ENCODE measurements at regions not wholly inside any gene's neighbourhood (a gene's known extent, or its start where the extent isn't known, plus 50 kb on each side); places are given as distances from the start of the nearest gene placed in this dataset.

- TF ChIP-seq CTCF (conservative IDR thresholded peaks at IDR 0.05), result no peak
- Mint-ChIP-seq H3K4me1 (peaks cover 5% of the 10 kb centered on the region), H3K9me3 (no peaks in the 10 kb centered on the region), H3K27ac (no peak overlapping the region), H3K36me3 (ENCODE audit: low read depth) (no peaks in the 10 kb centered on the region), H3K27me3 (ENCODE audit: insufficient read depth) (no peaks in the 10 kb centered on the region), H3K4me3 (no peak overlapping the region)
- Histone ChIP-seq H3K4me3 (ENCODE audit: low read length) (no peak overlapping the region), H3K27me3 (ENCODE audit: control insufficient read depth, insufficient read depth, low read length, poor library complexity, severe bottlenecking) (no peaks in the 10 kb centered on the region), H3K9ac (ENCODE audit: extremely low read depth, low read length, poor library complexity, severe bottlenecking) (no peak overlapping the region), H3K36me3 (ENCODE audit: control insufficient read depth, insufficient read depth, low read length) (no peaks in the 10 kb centered on the region), H3K4me1 (ENCODE audit: control insufficient read depth, insufficient read depth, low read length) (no peaks in the 10 kb centered on the region), H3K27ac (ENCODE audit: low read depth, low read length) (no peak overlapping the region), H3K9me3 (ENCODE audit: control insufficient read depth, low read length) (no peaks in the 10 kb centered on the region)
- WGBS, 2 experiments (ENCODE audit: insufficient coverage in 1 of 2, insufficient read length in 1 of 2), result 96 to 100% methylated on average over 2 to 3 of the region's 3 CpGs
- DNase-seq, result no peak
These were observed 95.2 kb upstream of the KLF3 start for GRCh38 chr4:38568768-38569167.

GRCh38 chr4:38570647-38571276, 93.2 kb upstream of the KLF3 start:
- Mint-ChIP-seq H3K36me3 (ENCODE audit: low read depth) (no peaks in the 10 kb centered on the region), H3K4me1 (peaks cover 3% of the 10 kb centered on the region), H3K27ac (no peak overlapping the region), H3K27me3 (ENCODE audit: insufficient read depth) (no peaks in the 10 kb centered on the region), H3K4me3 (no peak overlapping the region), H3K9me3 (no peaks in the 10 kb centered on the region)
- no peak for DNase-seq
- H3K4me3 ChIP-seq (ENCODE audit: low read length), result no peak overlapping the region
- no peak overlapping the region for H3K9ac ChIP-seq (ENCODE audit: extremely low read depth, low read length, poor library complexity, severe bottlenecking)
- no peaks in the 10 kb centered on the region for H3K9me3 ChIP-seq (ENCODE audit: control insufficient read depth, low read length)
- no peaks in the 10 kb centered on the region for H3K27me3 ChIP-seq (ENCODE audit: control insufficient read depth, insufficient read depth, low read length, poor library complexity, severe bottlenecking)
- H3K4me1 ChIP-seq (ENCODE audit: control insufficient read depth, insufficient read depth, low read length), result no peaks in the 10 kb centered on the region
- no peak overlapping the region for H3K27ac ChIP-seq (ENCODE audit: low read depth, low read length)
- no peak for TF ChIP-seq CTCF (conservative IDR thresholded peaks at IDR 0.05)
- WGBS, 2 experiments (ENCODE audit: insufficient coverage in 1 of 2, insufficient read length in 1 of 2), result 86 to 97% methylated on average over 4 of the region's 5 CpGs
- no peaks in the 10 kb centered on the region for H3K36me3 ChIP-seq (ENCODE audit: control insufficient read depth, insufficient read depth, low read length)

GRCh38 chr4:38572793-38573192, 91.2 kb upstream of the KLF3 start:
- no peaks in the 10 kb centered on the region for H3K36me3 ChIP-seq (ENCODE audit: control insufficient read depth, insufficient read depth, low read length)
- no peak for TF ChIP-seq CTCF (conservative IDR thresholded peaks at IDR 0.05)
- H3K4me3 ChIP-seq (ENCODE audit: low read length), result no peak overlapping the region
- Mint-ChIP-seq H3K4me3 (no peak overlapping the region), H3K27ac (no peak overlapping the region), H3K27me3 (ENCODE audit: insufficient read depth) (no peaks in the 10 kb centered on the region), H3K4me1 (no peaks in the 10 kb centered on the region), H3K9me3 (no peaks in the 10 kb centered on the region), H3K36me3 (ENCODE audit: low read depth) (no peaks in the 10 kb centered on the region)
- no peak overlapping the region for H3K9ac ChIP-seq (ENCODE audit: extremely low read depth, low read length, poor library complexity, severe bottlenecking)
- H3K4me1 ChIP-seq (ENCODE audit: control insufficient read depth, insufficient read depth, low read length), result no peaks in the 10 kb centered on the region
- DNase-seq, result no peak
- H3K27me3 ChIP-seq (ENCODE audit: control insufficient read depth, insufficient read depth, low read length, poor library complexity, severe bottlenecking), result no peaks in the 10 kb centered on the region
- no peaks in the 10 kb centered on the region for H3K9me3 ChIP-seq (ENCODE audit: control insufficient read depth, low read length)
- H3K27ac ChIP-seq (ENCODE audit: low read depth, low read length), result no peak overlapping the region

All from endodermal cell (in vitro differentiated cells).